ENCODE measurements at regions not wholly inside any gene's neighbourhood (a gene's known extent, or its start where the extent isn't known, plus 50 kb on each side); places are given as distances from the start of the nearest gene placed in this dataset.

GRCh38 chr12:22979854-22980469 is 355.0 kb downstream of the ETNK1 start:
- no peak for TF ChIP-seq PRDM15 (CRISPR knock-in tag; IDR thresholded peaks at IDR 0.05)
- no peak for TF ChIP-seq CTCF (IDR thresholded peaks at IDR 0.05)
- no peak for TF ChIP-seq NR3C1 (CRISPR knock-in tag; conservative IDR thresholded peaks at IDR 0.05; ENCODE audit: low read depth)
- no peak for TF ChIP-seq ESRRA (CRISPR knock-in tag; IDR thresholded peaks at IDR 0.05; ENCODE audit: borderline replicate concordance)
